ENCODE measurements at regions not wholly inside any gene's neighbourhood (a gene's known extent, or its start where the extent isn't known, plus 50 kb on each side); places are given as distances from the start of the nearest gene placed in this dataset.

GRCh38 chr7:109996411-109996810, 1094.5 kb upstream of the LRRN3 start:
- DNase-seq (ENCODE audit: low spot score in 2 of 2, unreplicated experiment in 2 of 2), result no peak
- Mint-ChIP-seq H3K4me1 (peaks cover 1% of the 10 kb centered on the region), H3K27me3 (ENCODE audit: low read depth) (no peaks in the 10 kb centered on the region), H3K27ac (no peak overlapping the region), H3K4me3 (no peak overlapping the region), H3K36me3 (no peaks in the 10 kb centered on the region), H3K9me3 (no peaks in the 10 kb centered on the region)
- TF ChIP-seq CTCF (IDR thresholded peaks at IDR 0.05; ENCODE audit: unreplicated experiment), result no peak

- no peak for DNase-seq (ENCODE audit: low spot score in 2 of 2, unreplicated experiment in 2 of 2)
- H3K4me1 Mint-ChIP-seq, result peaks cover 5% of the 10 kb centered on the region
- H3K36me3 Mint-ChIP-seq, result no peaks in the 10 kb centered on the region
- no peak for TF ChIP-seq CTCF (IDR thresholded peaks at IDR 0.05; ENCODE audit: unreplicated experiment)
- no peak overlapping the region for H3K27ac Mint-ChIP-seq
- no peaks in the 10 kb centered on the region for H3K9me3 Mint-ChIP-seq
- H3K27me3 Mint-ChIP-seq (ENCODE audit: low read depth), result no peaks in the 10 kb centered on the region
- H3K4me3 Mint-ChIP-seq, result no peak overlapping the region
Measured at GRCh38 chr7:109996927-109997326, 1094.0 kb upstream of the LRRN3 start.

GRCh38 chr7:109997837-109998236, 1093.1 kb upstream of the LRRN3 start:
- H3K4me3 Mint-ChIP-seq, result no peak overlapping the region
- no peak for TF ChIP-seq CTCF (IDR thresholded peaks at IDR 0.05; ENCODE audit: unreplicated experiment)
- H3K36me3 Mint-ChIP-seq, result no peaks in the 10 kb centered on the region
- DNase-seq (ENCODE audit: low spot score in 2 of 2, unreplicated experiment in 2 of 2), result no peak
- no peak overlapping the region for H3K27ac Mint-ChIP-seq
- H3K9me3 Mint-ChIP-seq, result no peaks in the 10 kb centered on the region
- no peaks in the 10 kb centered on the region for H3K27me3 Mint-ChIP-seq (ENCODE audit: low read depth)
- peaks cover 11% of the 10 kb centered on the region for H3K4me1 Mint-ChIP-seq

- H3K4me3 Mint-ChIP-seq, result no peak overlapping the region
Measured at GRCh38 chr7:110001254-110001938, 1089.5 kb upstream of the LRRN3 start.

GRCh38 chr7:110003827-110004226, 1087.1 kb upstream of the LRRN3 start:
- Mint-ChIP-seq H3K27me3 (ENCODE audit: low read depth) (no peaks in the 10 kb centered on the region), H3K27ac (no peak overlapping the region), H3K4me1 (peaks cover 13% of the 10 kb centered on the region), H3K9me3 (no peaks in the 10 kb centered on the region), H3K36me3 (no peaks in the 10 kb centered on the region), H3K4me3 (no peak overlapping the region)
- DNase-seq (ENCODE audit: low spot score in 2 of 2, unreplicated experiment in 2 of 2), result no peak
- TF ChIP-seq CTCF (IDR thresholded peaks at IDR 0.05; ENCODE audit: unreplicated experiment), result no peak

More at GRCh38 chr7:110001254-110001938, 1089.5 kb upstream of the LRRN3 start:
- Mint-ChIP-seq H3K36me3 (no peaks in the 10 kb centered on the region), H3K9me3 (no peaks in the 10 kb centered on the region), H3K27me3 (ENCODE audit: low read depth) (no peaks in the 10 kb centered on the region), H3K27ac (no peak overlapping the region), H3K4me1 (peaks cover 11% of the 10 kb centered on the region)
- DNase-seq (ENCODE audit: low spot score in 2 of 2, unreplicated experiment in 2 of 2), result no peak
- no peak for TF ChIP-seq CTCF (IDR thresholded peaks at IDR 0.05; ENCODE audit: unreplicated experiment)

Data from mesothelial cell of epicardium (in vitro differentiated cells).